ENCODE measurements at regions not wholly inside any gene's neighbourhood (a gene's known extent, or its start where the extent isn't known, plus 50 kb on each side); places are given as distances from the start of the nearest gene placed in this dataset.
A peak's percentile ranks its signal among the peaks of the same experiment; 100 is the strongest.

- no peaks in the 10 kb centered on the region for H3K27me3 ChIP-seq
- H3K36me3 ChIP-seq (replicated peaks in 1 of 2; ENCODE audit: insufficient read depth in 1 of 2, low read depth in 2 of 2): no peaks in the 10 kb centered on the region
- intact Hi-C loops (cut with DNase I): loop anchor here (2.0 kb wide), 1 partner anchor 15 kb away; no protein-coding TSS in a partner anchor
- ATAC-seq (no peak), DNase-seq (no peak)
- H3K27ac ChIP-seq: no peak overlapping the region
- TF ChIP-seq POLR2A (IDR thresholded peaks at IDR 0.05): no peak
- TF ChIP-seq CTCF (IDR thresholded peaks at IDR 0.05): no peak
- H3K4me1 ChIP-seq: peaks cover 13% of the 10 kb centered on the region
- WGBS, 2 donors: 78 to 85% methylated on average over 1 of the region's 1 CpG
- no peaks in the 10 kb centered on the region for H3K9me3 ChIP-seq
- no peak overlapping the region for H3K4me3 ChIP-seq
These were observed 94.3 kb upstream of the MBNL2 start for GRCh38 chr13:97127842-97128241.

- Histone ChIP-seq H3K27ac (no peak overlapping the region), H3K4me1 (peaks cover 11% of the 10 kb centered on the region), H3K4me3 (no peak overlapping the region), H3K36me3 (replicated peaks in 1 of 2; ENCODE audit: insufficient read depth in 1 of 2, low read depth in 2 of 2) (no peaks in the 10 kb centered on the region), H3K27me3 (no peaks in the 10 kb centered on the region), H3K9me3 (no peaks in the 10 kb centered on the region)
- WGBS, 2 donors: 92 to 95% methylated on average over 1 of the region's 1 CpG
- DNase-seq (no peak), ATAC-seq (no peak)
- TF ChIP-seq CTCF (IDR thresholded peaks at IDR 0.05): no peak
- no peak for TF ChIP-seq POLR2A (IDR thresholded peaks at IDR 0.05)
- intact Hi-C loops (cut with DNase I): no loop called here
These were observed 91.9 kb upstream of the MBNL2 start for GRCh38 chr13:97130190-97130589.

- no peak for DNase-seq
- H3K27ac ChIP-seq: no peak overlapping the region
- no peaks in the 10 kb centered on the region for H3K27me3 ChIP-seq
- H3K36me3 ChIP-seq (replicated peaks in 1 of 2; ENCODE audit: insufficient read depth in 1 of 2, low read depth in 2 of 2): no peaks in the 10 kb centered on the region
- WGBS, 2 donors: 73 to 77% methylated on average over 4 of the region's 4 CpGs
- no peaks in the 10 kb centered on the region for H3K9me3 ChIP-seq
- intact Hi-C loops (cut with DNase I): no loop called here
- no peak overlapping the region for H3K4me3 ChIP-seq
- ATAC-seq: no peak
- TF ChIP-seq CTCF (IDR thresholded peaks at IDR 0.05) (no peak), POLR2A (IDR thresholded peaks at IDR 0.05) (no peak)
- H3K4me1 ChIP-seq: no peaks in the 10 kb centered on the region
These were observed 90.7 kb upstream of the MBNL2 start for GRCh38 chr13:97131447-97131846.

- Histone ChIP-seq H3K9me3 (no peaks in the 10 kb centered on the region), H3K4me1 (no peaks in the 10 kb centered on the region), H3K27me3 (no peaks in the 10 kb centered on the region), H3K36me3 (replicated peaks in 1 of 2; ENCODE audit: insufficient read depth in 1 of 2, low read depth in 2 of 2) (no peaks in the 10 kb centered on the region), H3K27ac (no peak overlapping the region), H3K4me3 (no peak overlapping the region)
- no peak for DNase-seq
- 60 to 68% methylated on average over 2 to 3 of the region's 3 CpGs for WGBS, 2 donors
- intact Hi-C loops (cut with DNase I): no loop called here
- no peak for TF ChIP-seq POLR2A (IDR thresholded peaks at IDR 0.05)
- no peak for TF ChIP-seq CTCF (IDR thresholded peaks at IDR 0.05)
- no peak for ATAC-seq
These were observed 88.6 kb upstream of the MBNL2 start for GRCh38 chr13:97133554-97133953.

- 57 to 61% methylated on average over 3 of the region's 3 CpGs for WGBS, 2 donors
- TF ChIP-seq CTCF (IDR thresholded peaks at IDR 0.05): no peak
- H3K36me3 ChIP-seq (replicated peaks in 1 of 2; ENCODE audit: insufficient read depth in 1 of 2, low read depth in 2 of 2): no peaks in the 10 kb centered on the region
- no peak overlapping the region for H3K4me3 ChIP-seq
- no peaks in the 10 kb centered on the region for H3K27me3 ChIP-seq
- peak in 1 of 4 donors; percentile 21 for DNase-seq
- ATAC-seq: no peak
- no peaks in the 10 kb centered on the region for H3K9me3 ChIP-seq
- no peaks in the 10 kb centered on the region for H3K4me1 ChIP-seq
- intact Hi-C loops (cut with DNase I): no loop called here
- H3K27ac ChIP-seq: no peak overlapping the region
These were observed 88.2 kb upstream of the MBNL2 start for GRCh38 chr13:97133955-97134354.
